ENCODE measurements at regions not wholly inside any gene's neighbourhood (a gene's known extent, or its start where the extent isn't known, plus 50 kb on each side); places are given as distances from the start of the nearest gene placed in this dataset.

DNA sequence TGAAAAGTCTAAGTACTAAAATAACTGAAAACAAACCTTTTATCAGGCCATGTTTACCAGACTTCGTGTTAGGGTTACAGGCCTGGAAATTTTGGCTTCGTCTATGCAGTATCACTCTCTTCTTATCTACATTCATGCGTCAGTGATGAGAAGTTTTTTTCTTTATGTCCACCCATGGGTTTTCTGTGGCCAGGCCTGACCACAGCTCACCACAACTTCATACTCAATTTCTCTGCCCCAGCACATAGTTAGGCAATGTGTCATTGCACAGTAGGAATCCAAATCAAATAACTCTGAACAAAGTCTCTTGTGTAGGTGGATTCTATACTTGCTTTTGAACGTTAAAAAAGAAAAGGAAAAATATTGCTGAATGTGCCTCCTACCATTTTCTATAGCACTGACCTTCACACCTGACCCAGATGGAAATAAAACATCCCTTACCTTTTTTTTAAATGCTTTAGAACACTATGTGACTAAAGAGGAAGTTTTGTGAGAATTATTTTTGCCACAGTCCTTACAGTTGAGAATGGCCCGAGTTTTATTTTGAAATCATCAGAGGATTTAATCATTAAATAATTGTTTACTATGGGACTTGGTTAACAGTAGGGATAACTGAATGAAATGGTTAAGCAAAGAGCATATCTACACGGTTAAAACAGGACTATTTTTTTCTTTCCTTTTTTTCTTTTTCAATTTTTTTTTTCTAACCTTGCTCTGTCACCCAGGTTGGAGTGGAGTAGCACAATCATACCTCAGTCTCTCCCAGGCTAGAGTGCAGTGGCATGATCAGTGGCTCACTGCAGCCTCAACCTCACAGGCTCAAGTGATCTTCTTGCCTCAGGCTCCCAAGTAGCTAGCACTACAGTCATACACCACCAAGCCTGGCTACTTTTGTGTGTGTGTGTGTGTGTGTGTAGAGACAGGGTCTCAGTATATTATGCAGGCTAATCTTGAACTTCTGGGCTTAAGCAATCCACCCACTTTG is 1247.0 kb upstream of the ACO1 start:
- H3K4me1 ChIP-seq = peaks cover 2% of the 10 kb centered on the region; the same call in 1 of the 2 replicates
- no peaks in the 10 kb centered on the region for H3K9me3 ChIP-seq
- no peaks in the 10 kb centered on the region for H3K36me3 ChIP-seq (replicated peaks)
- in situ Hi-C loops (cut with MboI; ENCODE audit: low sequenced_read_pairs) = no loop called here
- no peak overlapping the region for H3K4me3 ChIP-seq
- DNase-seq (ENCODE audit: low spot score in 2 of 2) = no peak
- no peaks in the 10 kb centered on the region for H3K27me3 ChIP-seq (ENCODE audit: low read depth)

DNA sequence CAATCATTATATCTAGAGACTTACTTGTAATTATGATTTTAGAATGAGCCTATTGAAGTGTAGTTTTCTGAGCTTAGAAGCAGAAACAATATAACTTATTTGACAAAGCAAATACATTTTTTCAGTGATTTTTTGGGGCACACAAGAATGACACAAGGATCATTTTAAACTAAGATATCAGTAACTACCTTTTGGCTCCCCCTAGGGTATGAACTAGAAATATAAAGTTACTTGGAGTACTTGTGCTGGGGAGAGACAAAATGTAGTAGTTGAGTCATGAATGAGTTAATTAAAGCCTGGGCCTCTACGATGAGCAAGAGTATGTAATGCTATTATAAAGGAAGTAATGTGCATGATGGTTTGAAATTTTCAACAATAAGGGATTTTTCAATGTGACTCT is 1244.1 kb upstream of the ACO1 start:
- Histone ChIP-seq H3K4me3 (no peak overlapping the region), H3K9me3 (no peaks in the 10 kb centered on the region), H3K4me1 (0 out of 2 replicates have a peak, but pooled peaks cover 5% of the 10 kb centered on the region), H3K27me3 (ENCODE audit: low read depth) (no peaks in the 10 kb centered on the region), H3K36me3 (replicated peaks) (no peaks in the 10 kb centered on the region)
- in situ Hi-C loops (cut with MboI; ENCODE audit: low sequenced_read_pairs) = no loop called here
- peak in 1 of 2 experiments; percentile 54 for DNase-seq (ENCODE audit: low spot score in 2 of 2)

DNA sequence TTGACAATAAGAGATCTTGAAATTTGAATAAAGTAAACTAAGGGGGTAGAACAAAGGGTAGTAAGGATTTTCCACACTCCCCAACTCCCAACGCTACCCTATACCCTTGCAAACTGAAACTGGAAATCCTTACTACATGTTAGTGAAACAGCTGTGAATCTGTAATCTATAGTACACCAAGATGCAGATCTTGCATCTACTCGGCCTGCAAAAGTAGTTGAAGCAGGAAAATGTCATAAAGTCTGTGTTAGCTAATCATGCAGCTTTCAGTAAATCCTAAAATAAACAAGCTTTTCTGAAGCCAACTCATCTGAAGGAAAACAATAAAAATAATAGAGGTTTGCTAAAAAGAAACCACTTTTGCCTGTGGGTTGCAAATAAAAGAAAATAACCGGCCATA is 1242.0 kb upstream of the ACO1 start:
- DNase-seq (ENCODE audit: low spot score in 2 of 2) = peak in 1 of 2 experiments; percentile 51
- in situ Hi-C loops (cut with MboI; ENCODE audit: low sequenced_read_pairs) = no loop called here
- Histone ChIP-seq H3K4me3 (no peak overlapping the region), H3K27me3 (ENCODE audit: low read depth) (no peaks in the 10 kb centered on the region), H3K4me1 (0 out of 2 replicates have a peak, but pooled peaks cover 5% of the 10 kb centered on the region), H3K9me3 (no peaks in the 10 kb centered on the region), H3K36me3 (replicated peaks) (no peaks in the 10 kb centered on the region)

DNA sequence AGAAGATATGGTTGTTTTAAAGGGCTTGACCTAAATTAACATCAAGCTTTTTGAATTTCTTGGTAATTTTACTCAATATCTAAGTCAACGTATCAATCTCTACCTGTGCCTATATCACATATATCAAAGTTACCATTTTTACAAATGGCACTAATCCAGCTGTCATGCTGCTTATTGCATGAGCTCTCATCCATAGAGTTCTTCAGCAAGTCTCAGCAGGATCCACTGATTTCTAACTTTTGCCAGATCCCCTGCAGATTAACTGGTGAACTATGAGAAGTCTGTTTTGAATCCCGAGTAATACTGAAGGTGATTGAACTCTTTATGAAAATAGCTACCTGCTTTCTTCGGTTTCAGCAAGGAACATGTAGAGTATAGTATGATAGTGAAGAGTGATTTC is 1239.8 kb upstream of the ACO1 start:
- Histone ChIP-seq H3K36me3 (replicated peaks) (no peaks in the 10 kb centered on the region), H3K27me3 (ENCODE audit: low read depth) (no peaks in the 10 kb centered on the region), H3K4me1 (0 out of 2 replicates have a peak, but pooled peaks cover 5% of the 10 kb centered on the region), H3K4me3 (no peak overlapping the region), H3K9me3 (no peaks in the 10 kb centered on the region)
- DNase-seq (ENCODE audit: low spot score in 2 of 2) = no peak
- in situ Hi-C loops (cut with MboI; ENCODE audit: low sequenced_read_pairs) = no loop called here

DNA sequence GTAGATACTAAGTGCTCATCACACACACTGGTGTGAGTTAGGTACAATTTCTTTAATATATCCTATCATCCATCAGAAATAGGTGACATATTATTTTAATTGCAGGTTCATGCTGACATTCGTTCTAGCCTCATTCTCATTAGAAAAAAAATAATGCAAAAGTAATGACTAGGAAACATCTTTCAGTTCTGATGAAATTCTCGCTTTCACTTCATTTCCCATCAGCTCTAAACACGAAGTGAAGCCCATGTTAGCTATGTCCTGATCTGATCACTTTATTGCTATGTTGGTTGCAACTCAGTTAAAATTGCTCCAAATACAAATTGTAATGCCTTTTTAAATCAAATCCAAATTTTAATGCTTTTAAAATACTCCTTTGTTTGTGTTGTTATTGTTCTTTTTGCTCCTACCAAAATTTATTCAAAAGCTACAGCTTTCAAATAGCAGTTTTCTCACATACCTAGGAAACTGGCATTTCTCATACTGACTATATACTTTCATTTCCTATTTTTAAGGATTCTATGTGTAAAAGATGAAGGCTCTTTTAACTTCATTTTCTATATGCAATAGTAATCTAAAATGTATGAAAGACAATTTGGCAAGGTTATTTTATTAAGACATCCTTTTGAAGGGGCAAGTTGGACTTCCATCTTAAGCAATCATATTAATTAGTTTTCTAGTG is 1237.8 kb upstream of the ACO1 start:
- Histone ChIP-seq H3K4me1 (0 out of 2 replicates have a peak, but pooled peaks cover 5% of the 10 kb centered on the region), H3K4me3 (no peak overlapping the region), H3K36me3 (replicated peaks) (no peaks in the 10 kb centered on the region), H3K27me3 (ENCODE audit: low read depth) (no peaks in the 10 kb centered on the region), H3K9me3 (no peaks in the 10 kb centered on the region)
- in situ Hi-C loops (cut with MboI; ENCODE audit: low sequenced_read_pairs) = no loop called here
- no peak for DNase-seq (ENCODE audit: low spot score in 2 of 2)

DNA sequence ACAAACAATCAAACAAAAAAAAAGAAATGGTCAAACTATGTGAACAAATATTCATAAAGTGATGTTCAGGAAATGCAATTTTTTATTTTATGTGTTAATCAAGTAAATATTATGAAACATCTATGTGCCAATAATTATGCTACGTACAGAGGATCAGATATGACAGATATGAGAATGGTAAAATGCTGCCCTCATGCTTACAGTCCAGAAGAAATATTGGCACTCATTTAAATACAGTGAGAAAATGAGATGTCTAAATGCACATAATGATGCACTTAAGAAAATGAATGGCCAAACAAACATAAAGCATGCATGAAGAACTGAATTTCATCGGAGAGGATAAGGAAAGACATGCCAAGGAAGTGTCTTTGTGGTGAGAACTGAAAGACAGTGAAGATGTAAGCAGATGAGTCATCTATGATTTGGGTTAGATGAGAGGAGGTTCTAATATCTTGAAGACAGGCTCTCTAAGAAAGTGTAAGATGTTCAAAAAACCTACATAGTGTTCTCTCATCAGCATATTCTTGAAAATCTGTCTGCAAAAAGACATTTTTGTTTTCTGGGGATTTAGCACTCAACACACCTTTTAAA is 1231.1 kb upstream of the ACO1 start:
- Histone ChIP-seq H3K4me1 (no peaks in the 10 kb centered on the region), H3K36me3 (replicated peaks) (no peaks in the 10 kb centered on the region), H3K4me3 (no peak overlapping the region), H3K27me3 (ENCODE audit: low read depth) (no peaks in the 10 kb centered on the region), H3K9me3 (no peaks in the 10 kb centered on the region)
- DNase-seq (ENCODE audit: low spot score in 2 of 2) = no peak
- in situ Hi-C loops (cut with MboI; ENCODE audit: low sequenced_read_pairs) = no loop called here

DNA sequence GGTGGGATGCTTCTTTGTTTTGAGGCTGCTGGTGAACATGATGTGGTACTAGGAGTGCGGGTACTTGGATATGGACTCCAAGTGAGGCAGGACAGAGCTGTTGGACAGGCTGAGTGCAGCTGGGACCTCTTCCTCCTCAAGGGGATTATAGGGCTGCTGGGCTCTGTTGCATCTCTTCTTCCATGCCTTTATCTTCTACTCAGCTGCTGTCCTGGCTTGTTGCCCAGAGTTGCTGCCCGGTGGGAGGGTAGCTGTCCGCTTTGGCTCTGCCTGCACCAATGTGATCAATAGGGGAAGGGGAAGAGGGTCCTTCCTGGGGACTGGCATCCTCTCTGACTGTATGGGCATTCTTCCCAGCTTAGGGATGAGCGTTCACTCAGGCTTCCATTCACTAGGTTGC is 1217.9 kb upstream of the ACO1 start:
- in situ Hi-C loops (cut with MboI; ENCODE audit: low sequenced_read_pairs) = no loop called here
- Histone ChIP-seq H3K4me3 (no peak overlapping the region), H3K36me3 (replicated peaks) (no peaks in the 10 kb centered on the region), H3K4me1 (peaks cover 7% of the 10 kb centered on the region), H3K9me3 (no peaks in the 10 kb centered on the region), H3K27me3 (ENCODE audit: low read depth) (no peaks in the 10 kb centered on the region)
- DNase-seq (ENCODE audit: low spot score in 2 of 2) = no peak

DNA sequence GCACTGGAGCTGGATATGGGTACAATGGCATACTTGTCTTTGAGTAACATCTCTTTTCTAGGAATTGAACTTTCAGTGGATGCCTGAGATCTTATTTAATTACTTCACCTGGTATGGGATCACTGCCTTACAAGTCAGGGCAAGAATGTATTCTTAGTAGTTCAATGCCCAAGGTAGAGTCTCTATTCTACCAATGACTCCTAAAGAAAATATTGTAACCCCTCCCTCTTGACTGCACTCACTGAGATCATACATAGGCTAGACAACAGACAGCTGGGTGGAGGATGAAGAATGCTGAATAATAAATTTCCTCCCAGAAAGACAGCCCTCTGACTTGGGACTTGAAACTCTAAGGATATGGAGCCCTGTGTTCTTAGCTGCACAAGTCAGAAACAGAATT is 1216.3 kb upstream of the ACO1 start:
- Histone ChIP-seq H3K4me3 (no peak overlapping the region), H3K36me3 (replicated peaks) (no peaks in the 10 kb centered on the region), H3K27me3 (ENCODE audit: low read depth) (no peaks in the 10 kb centered on the region), H3K9me3 (no peaks in the 10 kb centered on the region), H3K4me1 (peaks cover 7% of the 10 kb centered on the region)
- in situ Hi-C loops (cut with MboI; ENCODE audit: low sequenced_read_pairs) = no loop called here
- DNase-seq (ENCODE audit: low spot score in 2 of 2) = no peak

DNA sequence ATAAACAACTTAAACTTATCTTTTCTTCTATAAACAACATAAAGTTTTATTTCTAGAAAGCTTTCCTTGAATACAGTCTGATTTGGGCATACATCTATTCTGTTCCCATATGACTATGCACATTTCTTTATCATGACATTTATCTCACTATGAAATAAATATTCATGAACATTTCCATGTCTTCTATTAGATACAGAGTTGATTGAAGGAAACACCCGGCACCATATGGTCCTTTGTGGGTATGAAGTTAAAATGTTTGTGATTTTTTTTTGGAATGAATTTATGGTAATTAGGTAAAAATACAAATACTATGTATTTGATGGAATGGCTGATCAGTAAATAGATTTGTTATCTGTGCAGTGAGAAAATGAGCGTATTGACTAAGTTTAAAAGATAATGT is 1209.8 kb upstream of the ACO1 start:
- DNase-seq (ENCODE audit: low spot score in 2 of 2) = no peak
- Histone ChIP-seq H3K36me3 (replicated peaks) (no peaks in the 10 kb centered on the region), H3K4me3 (no peak overlapping the region), H3K9me3 (no peaks in the 10 kb centered on the region), H3K4me1 (peaks cover 7% of the 10 kb centered on the region), H3K27me3 (ENCODE audit: low read depth) (no peaks in the 10 kb centered on the region)
- in situ Hi-C loops (cut with MboI; ENCODE audit: low sequenced_read_pairs) = no loop called here

DNA sequence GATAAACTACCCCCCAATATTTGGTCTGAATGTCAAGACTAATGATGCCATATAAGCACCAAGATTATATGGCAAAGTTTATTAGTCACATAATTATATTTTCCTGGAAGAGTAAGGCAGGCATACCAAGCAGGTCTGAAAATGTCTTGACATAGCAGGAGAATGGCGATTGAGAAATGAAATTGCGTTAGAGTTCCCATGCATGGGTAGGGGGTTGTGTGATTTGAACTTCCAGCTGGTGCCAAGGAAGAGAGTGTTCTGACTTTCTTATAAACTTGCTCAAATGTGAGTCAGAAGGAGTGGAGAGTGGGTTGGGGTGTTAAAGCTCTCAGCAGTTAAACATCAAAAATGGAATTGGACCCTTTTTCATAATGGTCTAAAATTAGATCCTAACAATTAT is 1200.6 kb upstream of the ACO1 start:
- Histone ChIP-seq H3K4me1 (no peaks in the 10 kb centered on the region), H3K4me3 (no peak overlapping the region), H3K9me3 (no peaks in the 10 kb centered on the region), H3K36me3 (replicated peaks) (no peaks in the 10 kb centered on the region), H3K27me3 (ENCODE audit: low read depth) (no peaks in the 10 kb centered on the region)
- no peak for DNase-seq (ENCODE audit: low spot score in 2 of 2)
- in situ Hi-C loops (cut with MboI; ENCODE audit: low sequenced_read_pairs) = no loop called here

DNA sequence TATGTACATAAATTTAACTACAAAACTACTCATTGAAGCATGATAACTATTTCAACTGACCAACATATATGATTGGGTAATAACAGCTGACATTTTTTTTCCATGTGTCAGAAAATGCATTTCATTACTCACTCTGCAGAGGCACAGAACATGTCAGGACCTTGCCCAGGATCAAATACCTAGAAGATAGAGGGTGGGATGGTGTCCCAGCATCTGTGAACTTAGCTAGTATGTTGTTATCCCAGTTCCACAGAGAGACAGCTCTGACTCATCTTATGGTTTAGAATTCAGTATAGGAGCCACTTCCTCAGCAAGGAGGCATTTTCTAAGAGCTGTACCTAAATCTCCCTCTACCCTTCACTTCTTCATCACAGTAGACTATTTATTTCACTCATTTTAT is 1198.6 kb upstream of the ACO1 start:
- Histone ChIP-seq H3K4me3 (no peak overlapping the region), H3K27me3 (ENCODE audit: low read depth) (no peaks in the 10 kb centered on the region), H3K36me3 (replicated peaks) (no peaks in the 10 kb centered on the region), H3K4me1 (no peaks in the 10 kb centered on the region), H3K9me3 (no peaks in the 10 kb centered on the region)
- in situ Hi-C loops (cut with MboI; ENCODE audit: low sequenced_read_pairs) = no loop called here
- DNase-seq (ENCODE audit: low spot score in 2 of 2) = no peak

DNA sequence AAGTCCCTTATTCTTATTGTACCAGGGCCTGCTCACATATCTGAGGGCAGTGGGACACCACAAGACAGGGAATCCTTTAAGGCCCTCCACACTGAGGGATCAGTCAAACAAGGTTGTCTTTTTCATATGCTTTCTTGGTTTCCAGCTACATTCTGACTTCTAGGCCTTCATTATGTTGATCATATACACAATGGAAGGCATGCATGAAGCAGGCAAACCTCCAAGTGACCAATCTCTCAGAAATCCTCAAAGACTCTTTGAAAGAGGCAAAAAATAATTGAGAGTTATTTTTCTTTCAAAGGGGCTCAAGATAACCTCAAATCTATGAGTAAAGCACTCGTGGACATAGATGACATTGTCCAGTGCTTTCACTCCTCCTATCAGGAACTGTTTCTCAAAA is 1195.9 kb upstream of the ACO1 start:
- in situ Hi-C loops (cut with MboI; ENCODE audit: low sequenced_read_pairs) = no loop called here
- no peaks in the 10 kb centered on the region for H3K4me1 ChIP-seq
- no peaks in the 10 kb centered on the region for H3K9me3 ChIP-seq
- no peak for DNase-seq (ENCODE audit: low spot score in 2 of 2)
- no peak overlapping the region for H3K4me3 ChIP-seq
- H3K27me3 ChIP-seq (ENCODE audit: low read depth) = no peaks in the 10 kb centered on the region
- H3K36me3 ChIP-seq (replicated peaks) = no peaks in the 10 kb centered on the region

DNA sequence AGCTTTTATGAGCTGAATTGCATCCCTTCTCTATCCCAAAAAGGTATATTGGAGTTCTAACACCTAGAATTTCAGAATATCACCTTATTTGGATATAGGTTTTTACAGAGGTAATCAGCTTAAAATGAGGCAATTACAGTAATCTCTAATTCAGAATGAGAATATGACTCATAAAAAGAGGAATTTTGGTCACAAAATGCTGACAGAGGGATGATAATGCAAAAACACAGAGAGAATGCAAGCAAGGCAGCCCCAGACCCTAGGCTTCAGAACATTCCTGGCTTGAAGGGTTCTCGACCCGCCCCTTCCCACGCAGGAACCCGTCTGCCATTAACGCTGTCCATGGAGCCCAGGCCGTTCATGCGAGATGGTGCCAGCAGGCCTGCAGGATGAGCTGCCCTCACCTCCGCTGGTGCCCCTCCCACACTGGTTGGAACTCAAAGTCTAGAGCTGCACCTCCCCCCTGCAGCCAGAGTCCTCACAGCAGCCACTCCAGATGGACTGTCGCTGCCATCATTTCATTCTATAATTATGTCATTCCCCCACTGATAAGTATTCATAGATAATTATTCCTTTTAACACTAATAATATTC is 1173.4 kb upstream of the ACO1 start:
- H3K4me1 ChIP-seq = peaks cover 1% of the 10 kb centered on the region
- no peaks in the 10 kb centered on the region for H3K27me3 ChIP-seq (ENCODE audit: low read depth)
- in situ Hi-C loops (cut with MboI; ENCODE audit: low sequenced_read_pairs) = no loop called here
- H3K36me3 ChIP-seq (replicated peaks) = no peaks in the 10 kb centered on the region
- DNase-seq (ENCODE audit: low spot score in 2 of 2) = peak in 1 of 2 experiments; percentile 9
- H3K4me3 ChIP-seq = no peak overlapping the region
- no peaks in the 10 kb centered on the region for H3K9me3 ChIP-seq

All from HAP-1 (cell line).